Femur (tissue), 1 donor: ENCODE measurements at regions not wholly inside any gene's neighbourhood (a gene's known extent, or its start where the extent isn't known, plus 50 kb on each side); places are given as distances from the start of the nearest gene placed in this dataset.
A peak's percentile ranks its signal among the peaks of the same experiment; 100 is the strongest.
"Not testable (repeated sequence)": the region's sequence is repeated elsewhere in the genome, so short reads cannot be mapped to it uniquely, and the experiment has no call there.

Experiments used
- DNase-seq: peaks from one replicate; pipeline ENCODE4 v3.0.0-alpha.2; 2017

DNA sequence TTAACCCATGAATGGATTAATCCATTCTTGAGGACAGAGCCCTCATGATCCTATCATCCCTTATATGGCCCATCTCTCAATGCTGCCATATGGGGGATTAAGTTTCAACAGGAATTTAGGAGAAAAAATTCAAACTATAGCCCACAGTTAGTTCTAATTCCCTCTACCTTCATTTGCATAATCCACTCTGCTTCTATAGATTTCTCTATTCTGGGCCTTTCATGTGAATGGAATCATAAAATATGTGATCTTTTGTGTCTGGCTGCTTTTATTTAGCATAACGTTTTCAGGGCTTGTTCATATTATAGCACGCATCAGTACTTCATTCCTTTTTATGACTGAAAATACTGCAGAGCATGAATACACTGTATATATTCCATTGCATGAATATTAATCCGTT lies 55.4 kb downstream of the CTSL start:
- no peak for DNase-seq

DNA sequence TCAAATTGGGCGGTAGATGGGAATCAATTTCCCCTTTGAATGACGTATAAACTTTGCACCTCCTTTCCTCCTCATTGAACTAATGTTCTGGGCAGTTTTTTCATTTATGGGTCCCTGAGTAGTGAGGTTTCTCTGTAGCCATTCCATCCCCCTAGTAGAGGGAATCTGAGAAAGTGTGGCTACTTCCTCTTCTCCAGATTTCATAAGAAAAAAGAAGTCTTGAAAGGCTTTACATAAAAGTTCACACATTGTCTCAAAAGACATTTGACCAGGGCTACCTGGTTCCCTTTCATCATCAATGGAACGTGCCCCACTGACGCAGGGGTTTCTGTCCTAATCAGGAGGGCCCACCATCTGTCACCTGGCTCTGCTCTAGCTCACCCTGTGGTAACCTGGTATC lies 57.3 kb downstream of the CTSL start:
- no peak for DNase-seq

DNA sequence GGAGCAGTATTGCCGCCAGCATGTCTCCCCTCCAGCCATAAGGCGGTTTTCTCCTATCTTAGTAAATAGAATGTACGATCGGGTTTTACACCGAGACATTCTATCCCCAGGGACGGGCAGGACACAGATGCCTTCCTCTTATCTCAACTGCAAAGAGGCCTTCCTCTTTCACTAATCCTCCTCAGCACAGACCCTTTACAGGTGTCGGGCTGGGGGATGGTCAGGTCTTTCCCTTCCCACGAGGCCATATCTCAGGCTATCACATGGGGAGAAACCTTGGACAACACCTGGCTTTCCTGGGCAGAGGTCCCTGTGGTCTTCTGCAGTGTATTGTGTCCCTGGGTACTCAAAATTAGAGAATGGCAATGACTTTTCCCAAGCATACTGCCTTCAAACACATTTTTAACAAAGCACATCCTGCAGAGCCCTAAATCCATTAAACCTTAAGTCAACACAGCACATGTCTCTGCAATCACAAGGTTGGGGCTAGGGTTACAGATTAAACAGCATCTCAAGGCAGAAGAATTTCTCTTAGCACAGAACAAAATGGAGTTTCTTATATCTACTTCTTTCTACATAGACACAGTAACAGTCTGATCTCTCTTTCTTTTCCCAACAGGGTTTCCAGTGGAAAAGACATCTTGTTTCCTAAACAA lies 59.5 kb downstream of the CTSL start:
- DNase-seq = not testable (repeated sequence)

DNA sequence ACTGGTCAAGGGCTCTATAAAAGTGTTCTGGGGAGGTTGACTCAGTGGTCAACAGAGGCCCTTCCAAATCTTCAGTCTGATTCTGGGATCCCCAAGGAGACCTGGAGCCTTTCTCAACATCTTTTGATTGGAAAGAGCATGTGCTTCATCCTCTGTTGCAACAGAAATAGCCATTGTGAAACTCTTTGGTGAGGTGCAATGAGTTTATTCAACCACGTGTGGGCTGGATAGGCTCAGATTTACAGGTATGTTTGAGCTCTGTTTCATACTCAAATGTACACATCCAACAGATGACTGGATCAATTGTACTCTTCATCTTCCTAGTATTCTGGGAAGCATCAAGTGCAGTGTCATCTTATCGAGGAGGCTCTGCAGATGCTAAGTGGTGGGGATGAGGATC lies 60.5 kb downstream of the CTSL start:
- no peak for DNase-seq

DNA sequence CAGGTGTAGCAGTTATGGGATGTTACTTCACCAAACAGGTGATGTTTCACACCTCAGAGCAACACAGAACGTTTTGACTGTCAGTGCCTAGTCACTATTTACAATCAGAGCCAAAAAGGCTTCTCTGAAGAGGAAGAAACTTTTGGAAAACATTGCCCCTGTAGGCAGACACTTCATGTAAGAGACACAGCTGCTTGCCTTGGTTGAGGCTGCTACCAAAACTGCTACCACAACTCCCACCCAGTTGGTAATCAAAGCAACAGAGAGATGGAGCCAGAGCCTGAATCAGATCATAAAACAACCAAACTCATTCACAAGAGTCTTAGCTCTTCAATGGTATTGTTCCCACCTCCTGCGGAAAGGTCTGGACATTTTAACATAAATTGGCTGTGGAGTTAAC lies 61.0 kb downstream of the CTSL start:
- DNase-seq = no peak

DNA sequence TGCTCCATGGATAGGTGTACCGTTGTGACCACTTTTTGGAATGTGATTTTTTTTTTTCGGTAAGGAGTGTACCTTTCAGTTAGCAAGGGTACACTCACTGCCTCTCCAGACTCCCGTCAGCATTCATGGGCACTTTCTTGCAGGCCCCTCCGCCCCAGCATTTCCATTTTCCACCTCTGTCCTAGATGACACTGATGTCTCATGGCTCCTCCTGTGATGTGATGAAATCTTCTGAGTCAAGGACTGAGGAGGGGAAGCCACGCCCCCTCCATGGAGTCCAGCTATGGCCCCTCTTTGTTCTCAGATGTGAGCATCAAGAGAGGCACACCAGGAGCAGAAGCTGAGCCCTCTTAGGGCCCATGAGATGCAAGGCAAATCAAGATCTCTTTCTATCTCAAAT lies 61.8 kb downstream of the CTSL start:
- DNase-seq = no peak

DNA sequence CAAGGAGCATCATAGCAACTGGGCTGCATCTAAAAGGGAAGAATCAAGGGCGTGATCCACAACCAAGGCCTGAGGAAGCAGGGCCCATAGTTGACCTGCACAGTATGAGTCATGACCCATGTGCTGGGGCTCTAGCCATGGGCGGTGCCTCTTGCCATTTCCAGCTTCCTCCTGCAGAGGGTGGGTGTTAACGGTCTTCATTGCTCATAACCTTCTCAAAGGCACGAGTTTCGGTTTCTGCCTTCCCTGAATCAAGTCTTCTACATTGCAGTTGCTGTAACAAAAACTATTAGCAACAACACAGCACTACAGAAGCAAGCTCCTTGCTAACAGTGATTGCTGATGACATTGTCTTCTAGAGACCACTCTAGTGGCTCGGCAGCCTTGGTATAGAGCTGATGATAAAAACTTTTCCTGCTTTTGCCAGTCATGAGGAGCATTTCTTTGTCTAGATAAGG lies 66.9 kb downstream of the CTSL start:
- DNase-seq = peak; percentile 46

DNA sequence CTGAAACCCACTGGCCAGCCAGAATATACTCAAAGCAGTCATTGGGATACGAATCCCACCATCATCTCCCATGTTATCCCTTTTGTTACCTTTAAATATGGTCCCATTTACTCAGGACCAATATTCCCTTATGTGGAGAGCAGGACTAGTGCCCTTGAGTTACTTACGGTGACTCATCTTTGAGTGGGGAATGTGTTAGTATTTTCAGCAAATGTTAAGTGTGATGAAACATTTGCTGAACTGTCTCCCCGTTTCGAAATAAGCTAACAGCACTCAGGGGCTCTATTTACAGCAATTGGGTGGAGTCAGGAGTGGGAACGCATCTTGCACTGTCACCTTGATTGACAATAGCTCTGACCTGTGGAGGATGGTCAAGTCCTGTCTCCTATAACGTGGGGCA lies 67.4 kb downstream of the CTSL start:
- no peak for DNase-seq

DNA sequence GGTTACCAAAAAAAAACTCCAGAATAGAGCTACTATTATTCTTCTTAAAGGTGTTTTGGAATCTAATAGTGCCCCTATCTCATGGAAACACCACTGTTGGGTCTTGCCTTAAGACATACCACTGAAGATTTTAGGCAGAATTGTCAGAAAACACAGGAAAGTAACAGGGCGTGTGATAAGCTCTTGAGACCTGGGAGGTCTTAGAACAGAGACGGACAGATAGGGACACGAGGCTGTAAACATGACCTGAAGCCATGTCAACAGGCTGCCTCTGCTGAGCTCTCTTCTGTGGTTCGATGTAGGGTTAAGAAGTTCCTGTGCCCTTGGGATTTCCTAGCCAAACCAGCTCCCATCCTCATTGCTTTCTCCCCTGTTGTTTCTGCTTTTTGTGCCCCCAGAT lies 69.3 kb downstream of the CTSL start:
- DNase-seq = no peak

DNA sequence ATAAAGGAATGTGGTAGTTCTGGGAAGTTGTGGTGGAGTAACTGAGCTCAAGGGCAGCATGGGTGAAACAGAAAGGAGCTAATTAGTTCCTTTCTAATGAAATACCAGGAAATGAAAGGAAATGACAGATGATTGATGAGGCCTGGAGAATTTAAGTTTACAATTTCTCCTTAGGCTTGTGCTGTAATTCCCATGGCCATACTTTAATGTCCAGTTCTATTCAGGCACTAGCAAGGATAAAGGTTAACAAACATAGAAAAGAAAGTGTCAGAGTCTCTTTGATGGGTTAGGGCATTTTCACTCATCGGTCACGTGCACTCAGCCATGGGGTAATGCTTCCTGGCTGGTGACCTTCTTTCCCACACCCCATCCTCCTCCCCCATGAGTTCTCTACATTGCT lies 70.3 kb downstream of the CTSL start:
- no peak for DNase-seq

DNA sequence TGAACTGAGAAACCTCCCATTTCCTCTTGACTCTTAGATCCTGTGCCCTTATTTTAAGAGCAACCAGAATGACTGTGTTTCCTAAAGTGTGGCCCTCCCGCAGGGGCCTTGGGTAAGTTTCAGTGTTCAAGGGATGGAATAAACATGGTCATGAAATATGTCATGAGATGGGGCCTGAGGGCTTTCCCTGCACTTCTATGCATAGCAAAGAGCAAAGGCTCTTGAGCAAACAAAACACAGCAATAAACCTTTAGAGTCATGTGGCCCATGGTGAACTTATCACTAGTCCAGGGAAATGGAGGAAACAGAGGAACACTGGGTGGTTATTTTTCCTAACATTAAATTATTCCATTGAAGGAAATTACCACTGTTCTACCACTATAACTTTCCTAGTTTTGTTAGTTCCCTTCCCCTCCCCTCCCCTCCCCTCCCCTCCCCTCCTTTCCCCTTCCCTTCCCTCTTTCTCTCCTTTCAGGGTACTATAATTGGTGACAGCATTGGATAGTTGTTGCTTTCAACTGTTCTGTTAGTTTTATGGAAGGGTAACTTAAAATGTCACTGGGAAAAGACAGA lies 72.4 kb downstream of the CTSL start:
- no peak for DNase-seq

DNA sequence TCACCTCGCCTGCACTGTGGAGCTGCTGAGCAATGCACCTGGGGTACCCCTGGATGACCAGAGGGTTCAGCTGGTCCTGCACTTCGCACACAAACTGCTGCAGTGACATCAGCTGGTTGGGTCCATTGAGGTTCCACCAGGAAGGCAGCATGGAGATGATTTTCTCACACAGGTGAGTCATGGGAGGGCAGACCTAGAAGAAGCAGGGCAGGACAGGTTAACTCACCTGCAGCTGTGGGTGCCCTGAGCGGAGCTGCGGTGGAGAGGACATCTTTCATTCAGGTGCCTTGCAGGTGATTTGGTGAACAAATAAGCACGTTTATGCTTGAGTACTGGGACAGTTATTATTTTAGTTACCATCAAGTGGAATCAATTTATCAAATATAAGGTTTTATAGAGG lies 73.6 kb downstream of the CTSL start:
- no peak for DNase-seq

DNA sequence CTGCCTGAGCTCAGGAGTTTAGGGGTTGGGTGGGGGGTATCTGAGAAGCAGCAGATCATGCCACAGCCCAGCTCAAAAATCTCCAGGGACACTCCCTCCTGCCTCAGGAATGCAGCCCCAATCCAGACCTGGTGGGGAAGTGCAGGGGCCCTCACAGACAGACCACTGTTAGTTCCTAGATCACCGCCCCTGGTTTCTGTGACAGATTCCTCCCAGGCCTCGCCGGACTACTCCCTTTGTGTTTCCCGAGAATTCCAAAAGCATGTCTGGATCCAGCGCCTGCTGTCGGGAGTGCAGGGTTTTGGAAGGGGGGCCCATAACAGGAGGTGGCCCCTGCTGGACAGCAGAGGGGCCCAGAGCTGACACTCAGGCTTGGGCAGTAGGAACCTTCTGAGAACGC lies 74.5 kb downstream of the CTSL start:
- no peak for DNase-seq

DNA sequence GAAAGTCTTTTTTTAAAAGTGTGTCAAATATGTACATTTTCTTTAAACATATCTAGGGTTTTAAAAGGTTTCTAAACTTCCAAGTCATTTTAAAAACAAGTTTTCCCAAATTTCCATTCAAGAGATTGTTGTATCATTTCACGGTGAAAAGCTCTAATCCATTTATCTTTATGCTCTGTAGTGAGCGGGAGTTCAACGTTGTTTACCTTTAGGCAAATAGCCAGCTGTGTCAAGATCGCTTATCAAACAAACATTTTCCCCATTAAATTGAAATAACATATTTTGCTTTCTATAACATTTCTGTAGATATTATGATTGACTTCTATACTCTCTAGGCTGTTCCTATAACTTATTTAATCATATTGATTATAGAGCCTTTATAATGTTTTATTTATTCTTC lies 75.1 kb downstream of the CTSL start:
- no peak for DNase-seq

DNA sequence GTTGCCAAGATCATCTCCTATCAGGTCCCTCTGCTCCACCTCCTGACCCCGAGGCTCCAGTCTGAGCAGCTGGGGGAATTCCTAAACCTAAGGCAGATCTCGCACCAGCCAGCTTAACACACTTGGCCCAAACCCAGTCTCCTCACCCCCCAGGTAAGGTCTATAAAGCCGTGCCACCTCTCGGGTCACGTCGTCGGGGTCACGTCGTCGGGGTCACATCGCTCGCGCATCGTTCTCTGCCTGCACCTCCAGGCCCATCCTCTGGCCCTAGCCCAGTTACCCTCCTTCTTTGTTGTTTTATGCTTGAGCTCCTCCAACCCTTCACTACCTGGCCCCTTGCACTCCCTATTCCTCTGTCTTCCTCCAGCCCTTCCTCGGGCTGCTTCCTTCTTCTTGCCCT lies 77.2 kb downstream of the CTSL start:
- DNase-seq = no peak

DNA sequence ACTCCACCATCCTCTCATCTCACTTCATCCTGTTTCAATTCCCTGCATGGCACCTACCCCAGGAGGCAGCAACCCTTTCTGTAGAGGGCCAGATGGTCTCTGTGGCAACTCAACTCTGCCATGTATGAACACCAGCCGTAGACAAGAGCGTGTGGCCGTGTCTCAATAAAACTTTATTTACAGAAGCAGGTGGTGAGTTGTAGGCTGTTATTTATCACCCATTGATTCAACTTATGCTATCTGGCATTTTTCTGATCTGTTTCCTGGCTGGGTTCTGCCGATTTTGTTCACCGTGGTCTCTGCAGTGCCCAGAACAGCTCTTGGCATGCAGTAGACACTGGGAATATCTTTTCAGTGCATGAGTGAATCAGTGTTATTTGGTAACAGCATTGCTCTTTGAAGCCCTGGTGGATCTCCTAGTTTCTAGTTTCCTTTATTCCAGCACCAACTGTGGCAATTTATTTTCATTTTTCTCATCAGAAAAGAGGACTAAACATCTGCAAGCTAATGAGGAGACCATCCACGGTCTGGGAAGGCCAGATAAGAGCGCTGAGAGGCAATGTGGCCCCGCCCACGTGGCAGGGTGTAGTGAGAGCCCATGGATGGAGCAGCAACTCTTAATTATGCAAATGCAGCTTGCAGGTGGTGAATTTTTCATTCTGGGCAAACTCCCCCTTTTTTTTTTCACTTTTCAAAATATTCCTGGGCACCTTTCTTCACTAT lies 77.9 kb downstream of the CTSL start:
- DNase-seq = peak; percentile 41

DNA sequence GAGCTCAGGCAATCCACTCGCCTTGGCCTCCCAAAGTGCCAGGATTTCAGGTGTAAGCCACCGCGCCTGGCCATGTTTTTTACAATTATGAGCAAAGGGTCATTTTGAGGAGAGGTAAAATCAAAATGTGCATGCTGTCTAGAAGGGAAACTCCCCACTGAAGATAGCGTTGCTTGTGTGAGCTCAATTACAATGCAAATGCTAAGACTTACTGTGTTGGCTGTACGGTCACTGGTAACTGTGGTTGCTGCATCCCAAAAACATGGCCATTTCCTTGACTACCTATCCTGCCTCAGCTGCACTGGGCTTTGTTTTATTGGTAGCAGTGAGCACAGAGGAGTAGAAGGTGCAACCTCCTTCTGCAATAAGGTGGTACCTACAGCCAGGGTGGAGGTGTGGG lies 77.4 kb upstream of the SPATA31E1 start:
- no peak for DNase-seq

DNA sequence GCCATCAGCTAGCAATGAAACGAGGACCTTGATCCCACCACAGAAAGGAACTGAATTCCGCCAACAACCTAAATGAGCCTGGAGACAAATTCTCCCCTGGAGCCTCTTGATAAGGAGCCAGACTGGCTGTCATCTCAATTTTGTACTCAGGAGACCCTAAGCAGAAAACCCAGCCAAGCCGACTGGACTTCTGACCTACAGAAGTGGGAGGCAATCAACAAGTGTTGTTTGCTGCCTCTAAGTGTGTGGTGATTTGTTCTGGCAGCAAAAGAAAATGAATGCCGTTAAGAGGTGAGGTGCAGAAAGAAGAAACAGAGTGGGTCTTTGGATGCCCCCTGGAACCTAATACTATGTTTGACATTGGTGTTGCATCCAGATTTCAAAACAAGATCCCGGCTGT lies 72.7 kb upstream of the SPATA31E1 start:
- no peak for DNase-seq

DNA sequence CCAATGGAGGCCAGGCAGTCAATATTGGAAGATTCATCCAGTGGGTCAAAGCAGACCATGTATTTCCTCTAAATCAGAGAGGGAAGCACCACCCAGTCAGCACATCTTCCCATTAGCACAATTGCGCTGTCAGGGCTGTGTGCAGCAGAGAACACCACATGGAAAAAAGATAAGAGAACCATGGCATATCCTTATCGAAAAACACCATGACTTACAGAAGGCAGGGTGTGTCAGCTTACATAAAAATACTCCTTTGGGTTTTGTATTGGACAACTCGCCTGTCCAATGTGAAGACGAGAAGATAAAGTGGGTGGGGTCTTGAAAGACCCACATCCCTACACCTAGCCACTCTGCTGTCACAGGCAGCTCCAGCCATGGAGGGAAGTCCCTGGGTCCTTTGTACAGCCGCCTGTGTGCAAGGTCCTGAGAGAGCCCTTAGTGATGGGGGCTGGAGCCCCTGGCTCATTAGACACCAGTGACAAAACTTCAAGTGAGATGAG lies 71.9 kb upstream of the SPATA31E1 start:
- no peak for DNase-seq

DNA sequence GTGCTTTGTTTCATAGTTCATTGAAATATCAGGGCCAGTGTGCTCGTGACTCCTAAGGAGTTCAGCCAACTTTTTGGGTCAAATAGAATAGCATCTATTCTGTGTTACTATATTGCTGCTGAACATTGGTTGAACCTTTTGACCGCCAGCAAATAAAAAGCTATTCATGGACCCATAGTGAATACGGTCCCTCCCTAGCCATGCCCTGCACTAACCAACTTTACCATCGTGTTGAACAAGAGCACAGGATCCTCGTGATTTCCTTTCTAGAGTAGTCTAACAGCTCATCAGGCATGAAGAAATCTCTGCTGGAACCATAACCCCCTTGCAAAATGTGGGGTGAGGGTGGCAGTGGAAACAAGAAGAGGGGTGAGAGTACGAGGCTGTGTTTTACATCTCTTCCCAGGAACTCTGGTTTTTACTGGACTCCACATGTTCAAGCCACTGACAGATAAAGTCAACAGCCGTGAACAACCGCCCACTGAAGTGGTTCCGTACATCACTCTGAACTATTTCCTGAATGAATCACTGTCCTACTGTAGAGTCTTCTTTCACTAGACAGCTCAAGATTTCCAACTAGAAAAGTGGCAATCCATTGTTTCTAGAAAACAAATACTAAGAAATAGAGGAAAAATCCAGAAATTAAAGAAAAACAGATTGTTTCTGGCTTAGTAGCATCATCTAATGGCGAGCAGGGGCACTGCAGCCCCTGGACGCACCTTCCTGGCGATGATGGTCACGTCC lies 70.1 kb upstream of the SPATA31E1 start:
- no peak for DNase-seq

DNA sequence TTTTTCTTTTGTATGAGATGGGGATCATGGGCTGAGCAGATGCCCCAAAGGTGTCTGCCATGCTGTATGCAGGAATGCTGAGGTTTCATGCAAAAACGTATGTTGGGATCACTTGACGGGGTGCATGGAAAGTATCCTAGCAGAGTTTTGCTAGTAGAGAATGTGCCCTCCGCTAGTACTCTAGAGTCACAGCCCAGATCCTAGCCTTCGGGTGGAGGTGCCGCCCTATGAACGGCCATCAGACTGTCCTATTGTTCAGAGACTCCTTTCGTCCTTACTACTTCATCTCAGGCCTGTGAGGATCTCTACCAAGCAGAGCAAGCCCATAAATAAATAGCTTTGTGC lies 69.6 kb upstream of the SPATA31E1 start:
- DNase-seq = no peak

DNA sequence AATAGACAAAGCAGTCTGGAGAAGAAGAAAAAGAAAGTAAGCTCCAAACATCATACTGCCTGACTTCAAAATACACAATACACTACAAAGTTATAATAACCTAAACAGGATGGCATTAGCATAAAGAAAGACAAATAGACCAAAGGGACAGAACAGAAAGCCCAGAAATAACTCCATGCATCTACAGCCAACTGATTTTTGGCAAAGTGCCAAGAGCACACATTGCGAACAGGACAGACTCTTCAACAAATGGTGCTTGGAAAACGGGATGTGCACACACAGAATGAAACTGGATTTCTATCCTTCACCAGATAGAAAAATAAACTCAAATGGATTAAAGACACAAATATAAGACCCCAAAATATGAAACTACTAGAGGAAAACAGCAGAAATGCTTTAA lies 66.6 kb upstream of the SPATA31E1 start:
- no peak for DNase-seq

DNA sequence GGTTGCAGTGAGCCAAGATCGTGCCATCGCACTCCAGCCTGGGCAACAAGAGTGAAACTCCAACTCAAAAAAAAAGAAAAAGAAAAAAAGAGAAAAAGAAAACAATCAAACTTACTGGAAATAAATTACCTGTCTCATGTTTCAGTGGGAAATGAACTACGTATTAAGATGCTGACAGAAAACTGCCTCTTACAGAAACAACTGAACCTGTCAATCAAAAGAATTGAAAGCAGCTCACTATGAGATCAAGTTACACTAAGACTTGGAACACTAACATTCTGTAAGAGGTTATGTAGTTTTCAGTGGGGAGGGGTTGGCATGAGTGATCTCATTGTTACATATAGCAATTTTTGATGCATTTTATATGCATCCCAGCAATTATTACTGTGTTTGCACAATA lies 64.4 kb upstream of the SPATA31E1 start:
- no peak for DNase-seq
